ENCODE measurements at regions not wholly inside any gene's neighbourhood (a gene's known extent, or its start where the extent isn't known, plus 50 kb on each side); places are given as distances from the start of the nearest gene placed in this dataset.
A peak's percentile ranks its signal among the peaks of the same experiment; 100 is the strongest.

- Histone ChIP-seq H3K79me2 (ENCODE audit: control insufficient read depth, low read length) (no peaks in the 10 kb centered on the region), H3K27ac (ENCODE audit: low read depth, low read length) (peak overlapping the region; percentile 38; the same call in 1 of the 2 replicates), H3F3A (ENCODE audit: control insufficient read depth, insufficient read depth) (peaks cover 10% of the 10 kb centered on the region), H4K20me1 (ENCODE audit: control insufficient read depth, insufficient read depth, low read depth, low read length) (no peaks in the 10 kb centered on the region), H3K4me1 (ENCODE audit: control insufficient read depth, low read length) (peaks cover 59% of the 10 kb centered on the region), H3K4me3 (ENCODE audit: low read length) (0 out of 2 replicates have a peak overlapping the region, but pooled peaks have one; percentile 8), H3K36me3 (ENCODE audit: control insufficient read depth, low read length) (no peaks in the 10 kb centered on the region), H3K4me2 (ENCODE audit: low read length) (peak overlapping the region; percentile 48), H3K27me3 (ENCODE audit: control insufficient read depth, low read length) (no peaks in the 10 kb centered on the region), H3K9me3 (ENCODE audit: control insufficient read depth, insufficient read depth, low read length) (no peaks in the 10 kb centered on the region), H3K9me2 (replicated peaks; ENCODE audit: control insufficient read depth, low read length) (no peaks in the 10 kb centered on the region)
- TF ChIP-seq CTCF (IDR thresholded peaks at IDR 0.05; ENCODE audit: low read depth, low read length, poor library complexity, severe bottlenecking) = peak; percentile 79
- no peak for TF ChIP-seq EZH2phosphoT487 (IDR thresholded peaks at IDR 0.05; ENCODE audit: borderline replicate concordance, low read length)
Observed at GRCh38 chr6:25013246-25013645, 77.5 kb upstream of the RIPOR2 start.

- peak overlapping the region; percentile 38 for H3K27ac ChIP-seq (ENCODE audit: low read depth, low read length)
- H3K36me3 ChIP-seq (ENCODE audit: control insufficient read depth, low read length) = no peaks in the 10 kb centered on the region
- H3K79me2 ChIP-seq (ENCODE audit: control insufficient read depth, low read length) = no peaks in the 10 kb centered on the region
- peak overlapping the region; percentile 28 for H3K4me3 ChIP-seq (ENCODE audit: low read length)
- peaks cover 10% of the 10 kb centered on the region for H3F3A ChIP-seq (ENCODE audit: control insufficient read depth, insufficient read depth)
- TF ChIP-seq EZH2phosphoT487 (IDR thresholded peaks at IDR 0.05; ENCODE audit: borderline replicate concordance, low read length) = no peak
- TF ChIP-seq CTCF (IDR thresholded peaks at IDR 0.05; ENCODE audit: low read depth, low read length, poor library complexity, severe bottlenecking) = no peak
- H3K27me3 ChIP-seq (ENCODE audit: control insufficient read depth, low read length) = no peaks in the 10 kb centered on the region
- no peaks in the 10 kb centered on the region for H3K9me2 ChIP-seq (replicated peaks; ENCODE audit: control insufficient read depth, low read length)
- H4K20me1 ChIP-seq (ENCODE audit: control insufficient read depth, insufficient read depth, low read depth, low read length) = no peaks in the 10 kb centered on the region
- H3K4me2 ChIP-seq (ENCODE audit: low read length) = peak overlapping the region; percentile 48
- peaks cover 59% of the 10 kb centered on the region for H3K4me1 ChIP-seq (ENCODE audit: control insufficient read depth, low read length)
- H3K9me3 ChIP-seq (ENCODE audit: control insufficient read depth, insufficient read depth, low read length) = no peaks in the 10 kb centered on the region
Observed at GRCh38 chr6:25014369-25014768, 78.6 kb upstream of the RIPOR2 start.

GRCh38 chr6:25014791-25015560 is 79.2 kb upstream of the RIPOR2 start:
- Histone ChIP-seq H3K4me1 (ENCODE audit: control insufficient read depth, low read length) (peaks cover 59% of the 10 kb centered on the region), H3K27me3 (ENCODE audit: control insufficient read depth, low read length) (no peaks in the 10 kb centered on the region), H3K36me3 (ENCODE audit: control insufficient read depth, low read length) (no peaks in the 10 kb centered on the region), H3K9me3 (ENCODE audit: control insufficient read depth, insufficient read depth, low read length) (no peaks in the 10 kb centered on the region), H3K27ac (ENCODE audit: low read depth, low read length) (peak overlapping the region; percentile 38), H3K79me2 (ENCODE audit: control insufficient read depth, low read length) (no peaks in the 10 kb centered on the region), H4K20me1 (ENCODE audit: control insufficient read depth, insufficient read depth, low read depth, low read length) (no peaks in the 10 kb centered on the region), H3K4me2 (ENCODE audit: low read length) (peak overlapping the region; percentile 48), H3K9me2 (replicated peaks; ENCODE audit: control insufficient read depth, low read length) (no peaks in the 10 kb centered on the region), H3K4me3 (ENCODE audit: low read length) (peak overlapping the region; percentile 28), H3F3A (ENCODE audit: control insufficient read depth, insufficient read depth) (peaks cover 10% of the 10 kb centered on the region)
- TF ChIP-seq CTCF (IDR thresholded peaks at IDR 0.05; ENCODE audit: low read depth, low read length, poor library complexity, severe bottlenecking) = no peak
- TF ChIP-seq EZH2phosphoT487 (IDR thresholded peaks at IDR 0.05; ENCODE audit: borderline replicate concordance, low read length) = no peak

Data from DOHH2 (cell line).